Right atrium auricular region (tissue), 2 donors: ENCODE measurements at regions not wholly inside any gene's neighbourhood (a gene's known extent, or its start where the extent isn't known, plus 50 kb on each side); places are given as distances from the start of the nearest gene placed in this dataset.

Experiments
- DNase-seq: peaks from one replicate; pipeline ENCODE4 v3.0.0-alpha.2; 2019; ENCODE audit warnings: low spot score
- H3K27ac ChIP-seq, 2 donors: fragments of 200-600 bp; sonication (generic); 1 replicate in 1 of 2; 2 replicates in 1 of 2; pipeline ENCODE4 v1.5.1; 2016 to 2019
- H3K27me3 ChIP-seq, 2 donors: fragments of 200-600 bp; sonication (generic); one replicate each; pipeline versions ENCODE4 v1.5.1 to v1.6.0; 2017 to 2019
- H3K36me3 ChIP-seq: fragments of 200-600 bp; sonication (generic); one replicate; pipeline ENCODE4 v1.5.1; 2016
- H3K4me1 ChIP-seq, 2 donors: fragments of 200-600 bp; sonication (generic); one replicate each; pipeline versions ENCODE4 v1.5.1 to v1.6.0; 2017 to 2019
- H3K4me3 ChIP-seq, 2 donors: fragments of 200-600 bp; sonication (generic); 1 replicate in 1 of 2; 2 replicates in 1 of 2; pipeline ENCODE4 v1.5.1; 2017 to 2019; ENCODE audit warnings: mild to moderate bottlenecking in 1 of 2, moderate library complexity in 1 of 2
- H3K9me3 ChIP-seq, 2 donors: fragments of 200-600 bp; sonication (generic); one replicate each; pipeline ENCODE4 v1.5.1; 2019
- CTCF ChIP-seq, 2 donors: fragments of 200-600 bp; sonication (generic); IDR thresholded peaks; one replicate each; pipeline ENCODE4 v1.5.1; 2019; ENCODE audit warnings: antibody characterized with exemption in 2 of 2

- Histone ChIP-seq H3K4me1 (peaks cover 0 to 21% of the 10 kb centered on the region in 2 donors), H3K36me3 (no peaks in the 10 kb centered on the region), H3K27me3 (no peaks in the 10 kb centered on the region), H3K9me3 (no peaks in the 10 kb centered on the region), H3K4me3 (no peak overlapping the region), H3K27ac (peak overlapping the region; percentile 32 to 60)
- peak in 1 of 2 donors; percentile 46 for TF ChIP-seq CTCF (IDR thresholded peaks at IDR 0.05)
- peak; percentile 69 for DNase-seq
Observed at GRCh38 chr7:46932676-46933424, 649.1 kb downstream of the TNS3 start.

- no peak for TF ChIP-seq CTCF (IDR thresholded peaks at IDR 0.05)
- Histone ChIP-seq H3K4me3 (no peak overlapping the region), H3K4me1 (peaks cover 0 to 21% of the 10 kb centered on the region in 2 donors), H3K9me3 (no peaks in the 10 kb centered on the region), H3K27me3 (no peaks in the 10 kb centered on the region), H3K36me3 (no peaks in the 10 kb centered on the region), H3K27ac (peak overlapping the region in 1 of 2 donors; percentile 60)
- DNase-seq, result no peak
Observed at GRCh38 chr7:46932306-46932675, 649.6 kb downstream of the TNS3 start.

- DNase-seq, result no peak
- Histone ChIP-seq H3K27me3 (no peaks in the 10 kb centered on the region), H3K36me3 (no peaks in the 10 kb centered on the region), H3K4me3 (no peak overlapping the region), H3K9me3 (peaks cover 0 to 3% of the 10 kb centered on the region in 2 donors), H3K4me1 (peaks cover 0 to 21% of the 10 kb centered on the region in 2 donors), H3K27ac (no peak overlapping the region)
- no peak for TF ChIP-seq CTCF (IDR thresholded peaks at IDR 0.05)
Observed at GRCh38 chr7:46930366-46930765, 651.5 kb downstream of the TNS3 start.

GRCh38 chr7:46929359-46929758, 652.6 kb downstream of the TNS3 start:
- no peak overlapping the region for H3K27ac ChIP-seq

GRCh38 chr7:46928719-46929118, 653.2 kb downstream of the TNS3 start:
- no peak for DNase-seq
- Histone ChIP-seq H3K27me3 (no peaks in the 10 kb centered on the region), H3K27ac (no peak overlapping the region), H3K36me3 (no peaks in the 10 kb centered on the region), H3K4me1 (peaks cover 0 to 18% of the 10 kb centered on the region in 2 donors), H3K4me3 (no peak overlapping the region), H3K9me3 (peaks cover 0 to 5% of the 10 kb centered on the region in 2 donors)
- TF ChIP-seq CTCF (IDR thresholded peaks at IDR 0.05), result no peak

More at GRCh38 chr7:46929359-46929758, 652.6 kb downstream of the TNS3 start:
- H3K9me3 ChIP-seq, result peaks cover 0 to 5% of the 10 kb centered on the region in 2 donors
- no peak for DNase-seq
- no peaks in the 10 kb centered on the region for H3K27me3 ChIP-seq
- H3K4me3 ChIP-seq, result no peak overlapping the region
- no peaks in the 10 kb centered on the region for H3K36me3 ChIP-seq
- no peak for TF ChIP-seq CTCF (IDR thresholded peaks at IDR 0.05)
- H3K4me1 ChIP-seq, result peaks cover 0 to 21% of the 10 kb centered on the region in 2 donors
